CD4-positive, alpha-beta T cell (primary cell): ENCODE measurements at regions not wholly inside any gene's neighbourhood (a gene's known extent, or its start where the extent isn't known, plus 50 kb on each side); places are given as distances from the start of the nearest gene placed in this dataset.

Source experiments
- ATAC-seq: fragments of 200-7000 bp; cut with Tn5 transposase; one replicate; pipeline ENCODE4 v1.10.0; 2022; ENCODE audit warnings: mild to moderate bottlenecking; ENCODE audit not compliant: poor library complexity
- CTCF ChIA-PET: fragments of 350-600 bp; sonication (Branson Sonifier 250); formaldehyde crosslinking; loops from one replicate; lab custom pipeline; 2021; ENCODE audit warnings: antibody characterized with exemption, inconsistent platforms; lab: Charles Lee
- POLR2A ChIA-PET: fragments of 350-600 bp; sonication (Branson Sonifier 250); formaldehyde crosslinking; loops from one replicate; lab custom pipeline; 2021; ENCODE audit warnings: antibody characterized with exemption, inconsistent platforms; lab: Charles Lee
- DNase-seq, 14 experiments: peaks; one replicate each; pipeline ENCODE4 v3.0.0-alpha.2; 2013 to 2020; ENCODE audit warnings: mixed read lengths in 2 of 14
- H3K27ac ChIP-seq, 2 donors: one replicate each; pipeline versions ENCODE4 v1.5.1 to v1.7.0; 2013; ENCODE audit warnings: low read length in 2 of 2, low read depth in 1 of 2, mild to moderate bottlenecking in 1 of 2
- H3K27me3 ChIP-seq, 2 experiments: 1 replicate in 1 of 2; 2 replicates in 1 of 2; pipeline versions ENCODE4 v1.6.1 to v1.7.0; 2013; ENCODE audit warnings: low read length in 2 of 2, control low read depth in 1 of 2, mild to moderate bottlenecking in 1 of 2, moderate library complexity in 1 of 2; ENCODE audit not compliant: insufficient read depth in 2 of 2, control insufficient read depth in 1 of 2
- H3K36me3 ChIP-seq: one replicate; pipeline ENCODE4 v1.6.1; 2013; ENCODE audit warnings: low read length, control low read depth; ENCODE audit not compliant: insufficient read depth
- H3K4me1 ChIP-seq: one replicate; pipeline ENCODE4 v1.6.1; 2013; ENCODE audit warnings: low read length, control low read depth; ENCODE audit not compliant: insufficient read depth
- H3K4me3 ChIP-seq: one replicate; pipeline ENCODE4 v1.5.1; 2013; ENCODE audit warnings: mild to moderate bottlenecking, low read length, moderate library complexity
- H3K9me3 ChIP-seq, 2 experiments: 1 replicate in 1 of 2; 2 replicates in 1 of 2; pipeline versions ENCODE4 v1.6.1 to v1.7.0; 2013; ENCODE audit warnings: low read length in 2 of 2, mild to moderate bottlenecking in 2 of 2, control low read depth in 1 of 2, moderate library complexity in 1 of 2; ENCODE audit not compliant: control insufficient read depth in 1 of 2, insufficient read depth in 1 of 2
- H3K27ac Mint-ChIP-seq: one replicate; pipeline ENCODE4 v1.8.0; 2020; ENCODE audit warnings: mixed read lengths
- H3K27me3 Mint-ChIP-seq: one replicate; pipeline ENCODE4 v1.8.0; 2021; ENCODE audit warnings: mixed read lengths
- H3K36me3 Mint-ChIP-seq: one replicate; pipeline ENCODE4 v1.8.0; 2021; ENCODE audit warnings: low read depth, mixed read lengths
- H3K4me1 Mint-ChIP-seq: one replicate; pipeline ENCODE4 v1.8.0; 2021; ENCODE audit warnings: low read depth, mixed read lengths
- H3K4me3 Mint-ChIP-seq: one replicate; pipeline ENCODE4 v1.8.0; 2020; ENCODE audit warnings: mild to moderate bottlenecking, mixed read lengths
- H3K9me3 Mint-ChIP-seq: one replicate; pipeline ENCODE4 v1.8.0; 2020; ENCODE audit warnings: mixed read lengths
- intact Hi-C, 2 experiments: fragments of 100-400 bp; cut with DNase I in 1 of 2; cut with micrococcal nuclease in 1 of 2; formaldehyde crosslinking; loops; one replicate each; pipeline versions ENCODE4 v1.15.1 to v1.9.0; 2023 to 2025; cut with DNase I, micrococcal nuclease
- TF ChIP-seq, protein P1 (sequence below): fragments of 200-600 bp; IDR thresholded peaks from one replicate; pipeline ENCODE4 v1.8.0; 2022; ENCODE audit warnings: antibody characterized with exemption, mild to moderate bottlenecking

GRCh38 chr16:88318521-88318920 lies 64.2 kb upstream of the ZNF469 start:
- TF ChIP-seq, protein P1, sequence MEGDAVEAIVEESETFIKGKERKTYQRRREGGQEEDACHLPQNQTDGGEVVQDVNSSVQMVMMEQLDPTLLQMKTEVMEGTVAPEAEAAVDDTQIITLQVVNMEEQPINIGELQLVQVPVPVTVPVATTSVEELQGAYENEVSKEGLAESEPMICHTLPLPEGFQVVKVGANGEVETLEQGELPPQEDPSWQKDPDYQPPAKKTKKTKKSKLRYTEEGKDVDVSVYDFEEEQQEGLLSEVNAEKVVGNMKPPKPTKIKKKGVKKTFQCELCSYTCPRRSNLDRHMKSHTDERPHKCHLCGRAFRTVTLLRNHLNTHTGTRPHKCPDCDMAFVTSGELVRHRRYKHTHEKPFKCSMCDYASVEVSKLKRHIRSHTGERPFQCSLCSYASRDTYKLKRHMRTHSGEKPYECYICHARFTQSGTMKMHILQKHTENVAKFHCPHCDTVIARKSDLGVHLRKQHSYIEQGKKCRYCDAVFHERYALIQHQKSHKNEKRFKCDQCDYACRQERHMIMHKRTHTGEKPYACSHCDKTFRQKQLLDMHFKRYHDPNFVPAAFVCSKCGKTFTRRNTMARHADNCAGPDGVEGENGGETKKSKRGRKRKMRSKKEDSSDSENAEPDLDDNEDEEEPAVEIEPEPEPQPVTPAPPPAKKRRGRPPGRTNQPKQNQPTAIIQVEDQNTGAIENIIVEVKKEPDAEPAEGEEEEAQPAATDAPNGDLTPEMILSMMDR = no peak
- no peak overlapping the region for H3K27ac ChIP-seq
- no peaks in the 10 kb centered on the region for H3K27me3 ChIP-seq
- Mint-ChIP-seq H3K27ac (no peak overlapping the region), H3K27me3 (peaks cover 6% of the 10 kb centered on the region), H3K9me3 (no peaks in the 10 kb centered on the region), H3K4me3 (no peak overlapping the region), H3K4me1 (no peaks in the 10 kb centered on the region), H3K36me3 (no peaks in the 10 kb centered on the region)
- ChIA-PET POLR2A (no interaction called here), CTCF (no interaction called here)
- intact Hi-C loops = no loop called here
- H3K36me3 ChIP-seq = no peaks in the 10 kb centered on the region
- H3K4me3 ChIP-seq = no peak overlapping the region
- DNase-seq (no peak), ATAC-seq (no peak)
- peaks cover 0 to 21% of the 10 kb centered on the region in 2 experiments for H3K9me3 ChIP-seq
- H3K4me1 ChIP-seq = no peaks in the 10 kb centered on the region

DNA sequence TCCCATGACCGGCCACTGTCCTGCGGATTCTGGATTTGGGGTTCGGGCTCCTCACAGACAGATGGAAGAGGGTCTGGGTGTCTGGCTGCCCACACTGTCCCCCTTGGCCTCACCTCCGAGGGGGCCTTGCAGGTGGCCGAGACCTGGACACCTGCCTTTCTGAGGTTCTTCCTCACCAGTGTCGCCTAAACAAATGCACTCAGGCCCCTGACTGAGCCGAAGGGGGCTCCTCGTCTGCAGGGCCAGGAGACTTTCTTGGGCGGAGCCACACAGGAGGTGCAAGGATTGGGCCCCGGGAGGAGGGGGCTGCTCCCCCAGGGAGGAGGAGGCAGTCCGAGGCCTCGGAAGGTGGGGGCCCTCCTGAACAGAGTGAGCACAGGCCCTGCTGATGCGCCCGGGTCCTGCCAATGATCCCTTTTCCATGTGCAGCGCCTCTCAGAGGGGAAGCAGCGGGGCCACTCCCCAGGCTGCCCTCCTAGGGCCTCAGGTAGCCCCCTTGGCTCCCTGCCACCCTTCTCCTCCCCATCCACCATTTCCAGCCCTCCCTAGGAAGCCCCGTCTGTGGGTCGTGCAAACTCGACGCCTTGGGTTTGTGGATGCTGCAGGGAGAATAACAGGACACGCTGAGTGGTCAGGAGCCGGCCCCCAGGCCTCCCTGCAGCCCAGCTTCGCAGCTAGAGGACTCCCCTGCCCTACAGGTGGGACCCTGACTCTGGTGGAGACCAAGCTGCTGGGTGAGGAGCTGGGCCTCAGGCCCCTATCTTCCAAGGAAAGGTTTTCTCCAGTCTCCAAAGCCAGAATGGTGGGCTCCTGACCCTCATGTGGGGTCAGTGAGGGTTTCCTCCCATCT lies 63.4 kb upstream of the ZNF469 start:
- TF ChIP-seq, protein P1 = no peak
- CTCF ChIA-PET = no interaction called here
- Histone ChIP-seq H3K27ac (no peak overlapping the region), H3K4me1 (no peaks in the 10 kb centered on the region), H3K36me3 (no peaks in the 10 kb centered on the region), H3K4me3 (no peak overlapping the region), H3K27me3 (no peaks in the 10 kb centered on the region), H3K9me3 (peaks cover 0 to 28% of the 10 kb centered on the region in 2 experiments)
- peaks cover 6% of the 10 kb centered on the region for H3K27me3 Mint-ChIP-seq
- no peak overlapping the region for H3K4me3 Mint-ChIP-seq
- no peaks in the 10 kb centered on the region for H3K9me3 Mint-ChIP-seq
- H3K4me1 Mint-ChIP-seq = no peaks in the 10 kb centered on the region
- ATAC-seq (no peak), DNase-seq (no peak)
- H3K36me3 Mint-ChIP-seq = no peaks in the 10 kb centered on the region
- POLR2A ChIA-PET = no interaction called here
- intact Hi-C loops = no loop called here
- H3K27ac Mint-ChIP-seq = no peak overlapping the region

DNA sequence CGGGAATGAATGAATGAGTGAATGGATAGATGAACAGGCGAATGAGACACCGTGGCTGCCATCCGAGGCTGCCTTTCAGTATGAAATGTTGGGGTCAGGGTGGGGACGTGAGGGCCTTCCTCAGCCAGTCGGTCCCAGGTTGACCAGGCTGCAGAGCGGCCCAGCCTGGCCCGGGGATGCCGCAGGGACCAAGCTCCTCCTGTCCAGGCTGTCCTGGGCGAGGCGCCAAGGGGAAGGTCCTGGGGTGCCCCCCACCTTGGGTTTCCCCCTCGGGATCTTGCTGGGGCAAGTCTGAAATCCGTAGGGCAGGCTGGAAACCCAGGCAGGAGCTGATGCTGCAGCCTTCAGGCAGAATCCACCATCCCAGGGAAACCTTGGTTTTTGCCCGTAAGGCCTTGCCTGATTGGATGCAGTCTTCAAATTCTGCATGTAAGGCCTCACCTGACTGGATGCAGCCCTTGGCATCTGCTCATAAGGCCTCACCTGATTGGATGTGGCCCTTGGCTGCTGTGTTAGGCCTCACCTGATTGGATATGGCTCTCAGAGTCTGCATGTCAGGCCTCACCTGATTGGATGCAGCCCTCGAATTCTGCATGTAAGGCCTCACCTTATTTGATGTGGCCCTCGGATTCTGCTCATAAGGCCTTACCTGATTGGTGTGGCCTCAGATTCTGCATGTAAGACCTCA lies 61.7 kb upstream of the ZNF469 start:
- DNase-seq = peak in 3 of 14 experiments; percentile 3 to 25 (median 11)
- Mint-ChIP-seq H3K27ac (no peak overlapping the region), H3K27me3 (peaks cover 6% of the 10 kb centered on the region), H3K9me3 (no peaks in the 10 kb centered on the region), H3K4me1 (no peaks in the 10 kb centered on the region), H3K4me3 (no peak overlapping the region), H3K36me3 (no peaks in the 10 kb centered on the region)
- no peak for ATAC-seq
- ChIA-PET POLR2A (no interaction called here), CTCF (no interaction called here)
- TF ChIP-seq, protein P1 = no peak
- H3K4me1 ChIP-seq = no peaks in the 10 kb centered on the region
- no peaks in the 10 kb centered on the region for H3K36me3 ChIP-seq
- H3K9me3 ChIP-seq = peaks cover 0 to 28% of the 10 kb centered on the region in 2 experiments
- H3K27ac ChIP-seq = no peak overlapping the region
- H3K27me3 ChIP-seq = no peaks in the 10 kb centered on the region
- H3K4me3 ChIP-seq = no peak overlapping the region
- intact Hi-C loops = no loop called here
